ENCODE measurements at regions not wholly inside any gene's neighbourhood (a gene's known extent, or its start where the extent isn't known, plus 50 kb on each side); places are given as distances from the start of the nearest gene placed in this dataset.
A peak's percentile ranks its signal among the peaks of the same experiment; 100 is the strongest.

GRCh38 chr1:55725378-55725777 lies 510.2 kb upstream of the USP24 start:
- Histone ChIP-seq H3K9me3 (no peaks in the 10 kb centered on the region), H3K4me3 (no peak overlapping the region), H3K27ac (no peak overlapping the region), H3K36me3 (no peaks in the 10 kb centered on the region), H3K4me1 (ENCODE audit: insufficient read depth) (peaks cover 6% of the 10 kb centered on the region), H3K27me3 (no peaks in the 10 kb centered on the region)
- WGBS, 3 donors: 92 to 98% (median 95%) methylated on average over 1 of the region's 1 CpG
- TF ChIP-seq POLR2A (IDR thresholded peaks at IDR 0.05): no peak
- no peak for TF ChIP-seq CTCF (IDR thresholded peaks at IDR 0.05)
- TF ChIP-seq EP300 (IDR thresholded peaks at IDR 0.05): no peak
- intact Hi-C loops (cut with DNase I): loop anchor here in 1 of 4 donors (10.0 kb wide), 1 partner anchor 849 kb away; the partner anchor contains the start of gene PLPP3
- no peak for DNase-seq

GRCh38 chr1:55724551-55725325 lies 509.6 kb upstream of the USP24 start:
- H3K4me3 ChIP-seq: no peak overlapping the region
- H3K27ac ChIP-seq: no peak overlapping the region
- intact Hi-C loops (cut with DNase I): loop anchor here in 1 of 4 donors (10.0 kb wide), 1 partner anchor 850 kb away; the partner anchor contains the start of gene PLPP3
- peak in 3 of 5 donors; percentile 23 to 38 (median 36) for DNase-seq
- H3K4me1 ChIP-seq (ENCODE audit: insufficient read depth): peaks cover 10% of the 10 kb centered on the region
- no peaks in the 10 kb centered on the region for H3K9me3 ChIP-seq
- TF ChIP-seq CTCF (IDR thresholded peaks at IDR 0.05) (no peak), POLR2A (IDR thresholded peaks at IDR 0.05) (no peak), EP300 (IDR thresholded peaks at IDR 0.05) (no peak)
- 90 to 93% (median 91%) methylated on average over 7 of the region's 7 CpGs for WGBS, 3 donors
- H3K27me3 ChIP-seq: no peaks in the 10 kb centered on the region
- H3K36me3 ChIP-seq: no peaks in the 10 kb centered on the region

GRCh38 chr1:55723001-55723400 lies 507.8 kb upstream of the USP24 start:
- H3K27ac ChIP-seq: peak overlapping the region in 1 of 2 donors; percentile 17
- no peaks in the 10 kb centered on the region for H3K27me3 ChIP-seq
- H3K9me3 ChIP-seq: no peaks in the 10 kb centered on the region
- TF ChIP-seq CTCF (IDR thresholded peaks at IDR 0.05) (no peak), EP300 (IDR thresholded peaks at IDR 0.05) (no peak), POLR2A (IDR thresholded peaks at IDR 0.05) (no peak)
- H3K4me1 ChIP-seq (ENCODE audit: insufficient read depth): peaks cover 22% of the 10 kb centered on the region
- WGBS, 3 donors: 57 to 79% (median 70%) methylated on average over 1 of the region's 1 CpG
- H3K36me3 ChIP-seq: no peaks in the 10 kb centered on the region
- no peak for DNase-seq
- no peak overlapping the region for H3K4me3 ChIP-seq
- intact Hi-C loops (cut with DNase I): loop anchor here in 1 of 4 donors (10.0 kb wide), 1 partner anchor 852 kb away; the partner anchor contains the start of gene PLPP3

GRCh38 chr1:55720261-55720660 lies 505.1 kb upstream of the USP24 start:
- TF ChIP-seq POLR2A (IDR thresholded peaks at IDR 0.05): no peak
- no peak for TF ChIP-seq CTCF (IDR thresholded peaks at IDR 0.05)
- TF ChIP-seq EP300 (IDR thresholded peaks at IDR 0.05): no peak
- Histone ChIP-seq H3K4me3 (no peak overlapping the region), H3K36me3 (no peaks in the 10 kb centered on the region), H3K27me3 (no peaks in the 10 kb centered on the region), H3K9me3 (no peaks in the 10 kb centered on the region), H3K27ac (peak overlapping the region; percentile 50 to 88), H3K4me1 (ENCODE audit: insufficient read depth) (peaks cover 27% of the 10 kb centered on the region)
- peak; percentile 66 to 77 (median 76) for DNase-seq
- intact Hi-C loops (cut with DNase I): loop anchor here in 1 of 4 donors (10.0 kb wide), 1 partner anchor 855 kb away; the partner anchor contains the start of gene PLPP3
- 29 to 55% (median 41%) methylated on average over 3 of the region's 3 CpGs for WGBS, 3 donors

Data from ovary (tissue), 7 donors.